Sigmoid colon (tissue), 6 donors: ENCODE measurements at regions not wholly inside any gene's neighbourhood (a gene's known extent, or its start where the extent isn't known, plus 50 kb on each side); places are given as distances from the start of the nearest gene placed in this dataset.
"Not testable (repeated sequence)": the region's sequence is repeated elsewhere in the genome, so short reads cannot be mapped to it uniquely, and the experiment has no call there.

Experiments used
- DNase-seq: peaks from one replicate; pipeline ENCODE4 v3.0.0-alpha.2; 2019
- H3K27ac ChIP-seq, 4 donors: fragments of 200-600 bp; sonication (generic); one replicate each; pipeline ENCODE4 v1.5.1; 2016 to 2019; ENCODE audit warnings: mild to moderate bottlenecking in 1 of 4
- H3K27me3 ChIP-seq, 3 donors: fragments of 200-600 bp; sonication (generic); one replicate each; pipeline ENCODE4 v1.5.1; 2019; ENCODE audit warnings: mild to moderate bottlenecking in 1 of 3
- H3K36me3 ChIP-seq, 4 donors: fragments of 200-600 bp; sonication (generic); one replicate each; pipeline ENCODE4 v1.5.1; 2016 to 2019
- H3K4me1 ChIP-seq, 4 donors: fragments of 200-600 bp; sonication (generic); one replicate each; pipeline ENCODE4 v1.5.1; 2017 to 2019
- H3K4me3 ChIP-seq, 4 donors: fragments of 200-600 bp; sonication (generic); one replicate each; pipeline ENCODE4 v1.5.1; 2017 to 2019; ENCODE audit warnings: mild to moderate bottlenecking in 2 of 4, moderate library complexity in 1 of 4
- H3K9me3 ChIP-seq, 4 donors: fragments of 200-600 bp in 3 of 4; sonication (generic) in 3 of 4; one replicate each; pipeline versions ENCODE4 v1.5.1 to v1.6.1; 2013 to 2019
- EP300 ChIP-seq, 4 donors: sonication (generic); formaldehyde crosslinking; IDR thresholded peaks; one replicate each; pipeline ENCODE4 v1.6.1; 2017; ENCODE audit warnings: antibody characterized with exemption in 4 of 4
- POLR2A ChIP-seq, 2 donors: fragments of 450-650 bp; IDR thresholded peaks; one replicate each; pipeline ENCODE4 v1.6.1; 2016; ENCODE audit warnings: antibody characterized with exemption in 2 of 2, mild to moderate bottlenecking in 2 of 2, moderate library complexity in 2 of 2
- POLR2AphosphoS5 ChIP-seq, 4 donors: sonication (generic); formaldehyde crosslinking; IDR thresholded peaks; one replicate each; pipeline ENCODE4 v1.6.1; 2017; ENCODE audit warnings: antibody characterized with exemption in 4 of 4
- WGBS, 2 donors: extraction: QIAGEN DNeasy Blood & Tissue Kit; methylation state at CpG; one replicate each; pipeline ENCODE4 v1.1.7; 2013; 5-methylcytosine and 5-hydroxymethylcytosine counted together
- intact Hi-C: fragments of 100-400 bp; cut with DNase I; formaldehyde crosslinking; loops from one replicate; pipeline ENCODE4 v1.15.1; 2023
- TF ChIP-seq, protein P1 (sequence below), 4 experiments: fragments of 450-650 bp in 3 of 4; fragments of 200-600 bp in 1 of 4; IDR thresholded peaks; one replicate each; pipeline ENCODE4 v1.5.1; 2016 to 2019; ENCODE audit warnings: antibody characterized with exemption in 4 of 4, mild to moderate bottlenecking in 3 of 4, moderate library complexity in 2 of 4
- donor health status: healthy with polysubstance abuse.
- donor health status: healthy.

DNA sequence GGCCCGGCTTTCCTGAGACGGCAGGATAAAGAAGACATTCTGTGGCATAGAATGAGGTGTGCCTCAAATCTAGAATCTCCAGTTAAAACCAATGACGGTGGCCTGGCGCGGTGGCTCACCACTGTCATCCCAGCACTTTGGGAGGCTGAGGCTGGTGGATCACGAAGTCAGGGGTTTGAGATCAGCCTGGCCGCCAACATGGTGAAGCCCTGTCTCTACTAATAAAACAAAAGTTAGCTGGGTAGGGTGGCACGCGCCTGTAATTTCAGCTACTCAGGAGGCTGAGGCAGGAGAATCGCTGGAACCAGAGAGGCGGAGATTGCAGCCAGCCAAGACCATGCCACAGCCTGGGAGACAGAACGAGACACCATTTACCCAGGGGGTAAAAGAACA is 193.6 kb downstream of the ALG10 start:
- no peak overlapping the region for H3K27ac ChIP-seq
- WGBS, 2 donors, result 95 to 96% methylated on average over 12 of the region's 12 CpGs
- DNase-seq, result no peak
- no peaks in the 10 kb centered on the region for H3K9me3 ChIP-seq
- intact Hi-C loops, result no loop called here
- H3K4me3 ChIP-seq, result no peak overlapping the region
- peaks cover 0 to 14% (median 10%) of the 10 kb centered on the region in 3 donors for H3K27me3 ChIP-seq
- TF ChIP-seq, protein P1, sequence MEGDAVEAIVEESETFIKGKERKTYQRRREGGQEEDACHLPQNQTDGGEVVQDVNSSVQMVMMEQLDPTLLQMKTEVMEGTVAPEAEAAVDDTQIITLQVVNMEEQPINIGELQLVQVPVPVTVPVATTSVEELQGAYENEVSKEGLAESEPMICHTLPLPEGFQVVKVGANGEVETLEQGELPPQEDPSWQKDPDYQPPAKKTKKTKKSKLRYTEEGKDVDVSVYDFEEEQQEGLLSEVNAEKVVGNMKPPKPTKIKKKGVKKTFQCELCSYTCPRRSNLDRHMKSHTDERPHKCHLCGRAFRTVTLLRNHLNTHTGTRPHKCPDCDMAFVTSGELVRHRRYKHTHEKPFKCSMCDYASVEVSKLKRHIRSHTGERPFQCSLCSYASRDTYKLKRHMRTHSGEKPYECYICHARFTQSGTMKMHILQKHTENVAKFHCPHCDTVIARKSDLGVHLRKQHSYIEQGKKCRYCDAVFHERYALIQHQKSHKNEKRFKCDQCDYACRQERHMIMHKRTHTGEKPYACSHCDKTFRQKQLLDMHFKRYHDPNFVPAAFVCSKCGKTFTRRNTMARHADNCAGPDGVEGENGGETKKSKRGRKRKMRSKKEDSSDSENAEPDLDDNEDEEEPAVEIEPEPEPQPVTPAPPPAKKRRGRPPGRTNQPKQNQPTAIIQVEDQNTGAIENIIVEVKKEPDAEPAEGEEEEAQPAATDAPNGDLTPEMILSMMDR (IDR thresholded peaks at IDR 0.05), result no peak
- TF ChIP-seq POLR2AphosphoS5 (IDR thresholded peaks at IDR 0.05) (no peak), EP300 (IDR thresholded peaks at IDR 0.05) (no peak), POLR2A (IDR thresholded peaks at IDR 0.05) (no peak)
- no peaks in the 10 kb centered on the region for H3K36me3 ChIP-seq
- peaks cover 0 to 6% (median 3%) of the 10 kb centered on the region in 4 donors for H3K4me1 ChIP-seq

GRCh38 chr12:34217660-34218059 is 195.4 kb downstream of the ALG10 start:
- no peak for TF ChIP-seq POLR2A (IDR thresholded peaks at IDR 0.05)
- no peak for TF ChIP-seq EP300 (IDR thresholded peaks at IDR 0.05)
- TF ChIP-seq, protein P1 (IDR thresholded peaks at IDR 0.05), result no peak
- TF ChIP-seq POLR2AphosphoS5 (IDR thresholded peaks at IDR 0.05), result no peak
- intact Hi-C loops, result no loop called here
- peaks cover 0 to 6% (median 3%) of the 10 kb centered on the region in 4 donors for H3K4me1 ChIP-seq
- H3K9me3 ChIP-seq, result no peaks in the 10 kb centered on the region
- WGBS, 2 donors, result 85 to 86% methylated on average over 14 of the region's 14 CpGs
- DNase-seq, result no peak
- H3K27me3 ChIP-seq, result peaks cover 0 to 14% (median 10%) of the 10 kb centered on the region in 3 donors
- no peaks in the 10 kb centered on the region for H3K36me3 ChIP-seq
- no peak overlapping the region for H3K27ac ChIP-seq
- H3K4me3 ChIP-seq, result no peak overlapping the region

- Histone ChIP-seq H3K27me3 (peaks cover 0 to 14% (median 10%) of the 10 kb centered on the region in 3 donors), H3K4me1 (peaks cover 0 to 6% (median 3%) of the 10 kb centered on the region in 4 donors), H3K4me3 (peak overlapping the region in 3 of 4 donors; percentile 29 to 46 (median 40)), H3K36me3 (no peaks in the 10 kb centered on the region), H3K27ac (no peak overlapping the region), H3K9me3 (no peaks in the 10 kb centered on the region)
- WGBS, 2 donors, result 10 to 28% methylated on average over 39 of the region's 39 CpGs
- intact Hi-C loops, result no loop called here
- TF ChIP-seq, protein P1 (IDR thresholded peaks at IDR 0.05), result peak; percentile 68 to 93 (median 82)
- TF ChIP-seq POLR2AphosphoS5 (IDR thresholded peaks at IDR 0.05), result no peak
- no peak for TF ChIP-seq EP300 (IDR thresholded peaks at IDR 0.05)
- TF ChIP-seq POLR2A (IDR thresholded peaks at IDR 0.05), result no peak
- no peak for DNase-seq
Observed at GRCh38 chr12:34218193-34219045, 196.1 kb downstream of the ALG10 start.

GRCh38 chr12:34219046-34219770 is 196.9 kb downstream of the ALG10 start:
- DNase-seq, result no peak
- no peaks in the 10 kb centered on the region for H3K9me3 ChIP-seq
- intact Hi-C loops, result no loop called here
- no peaks in the 10 kb centered on the region for H3K36me3 ChIP-seq
- H3K4me1 ChIP-seq, result peaks cover 0 to 6% (median 3%) of the 10 kb centered on the region in 4 donors
- TF ChIP-seq EP300 (IDR thresholded peaks at IDR 0.05) (no peak), POLR2A (IDR thresholded peaks at IDR 0.05) (no peak)
- TF ChIP-seq, protein P1 (IDR thresholded peaks at IDR 0.05), result no peak
- H3K27ac ChIP-seq, result no peak overlapping the region
- peaks cover 0 to 14% (median 10%) of the 10 kb centered on the region in 3 donors for H3K27me3 ChIP-seq
- peak overlapping the region in 3 of 4 donors; percentile 29 to 46 (median 40) for H3K4me3 ChIP-seq
- 52 to 61% methylated on average over 42 of the region's 42 CpGs for WGBS, 2 donors

- H3K36me3 ChIP-seq, DNase-seq, H3K9me3 ChIP-seq, H3K4me1 ChIP-seq, intact Hi-C loops, H3K4me3 ChIP-seq, H3K27ac ChIP-seq: not testable (repeated sequence)
- 96% methylated on average over 13 of the region's 13 CpGs for WGBS, 2 donors
- peaks cover 0 to 14% (median 10%) of the 10 kb centered on the region in 3 donors for H3K27me3 ChIP-seq
Observed at GRCh38 chr12:34220079-34220478, 197.8 kb downstream of the ALG10 start.
